H9 (cell line): ENCODE measurements at regions not wholly inside any gene's neighbourhood (a gene's known extent, or its start where the extent isn't known, plus 50 kb on each side); places are given as distances from the start of the nearest gene placed in this dataset.

Experiments used
- DNase-seq: peaks from one replicate; pipeline ENCODE4 v3.0.0-alpha.2; 2017
- H2AFZ ChIP-seq: one replicate; pipeline ENCODE4 v1.6.1; 2013; ENCODE audit warnings: mild to moderate bottlenecking, low read length, control low read depth, moderate library complexity
- H2AK5ac ChIP-seq: 2 replicates; pipeline ENCODE4 v1.6.1; 2013; ENCODE audit warnings: low read length, control low read depth, mixed read lengths; ENCODE audit not compliant: insufficient read length
- H2BK120ac ChIP-seq: one replicate; pipeline ENCODE4 v1.6.1; 2013; ENCODE audit warnings: low read depth, mild to moderate bottlenecking, low read length, control low read depth, inconsistent platforms; ENCODE audit not compliant: poor library complexity, severe bottlenecking
- H2BK12ac ChIP-seq: 2 replicates; pipeline ENCODE4 v1.6.1; 2013; ENCODE audit warnings: low read length, control low read depth, mixed read lengths, low read depth; ENCODE audit not compliant: insufficient read length
- H2BK15ac ChIP-seq: 2 replicates; pipeline ENCODE4 v1.6.1; 2013; ENCODE audit warnings: low read depth, low read length, control low read depth
- H2BK20ac ChIP-seq: one replicate; pipeline ENCODE4 v1.6.1; 2013; ENCODE audit warnings: low read depth, mild to moderate bottlenecking, low read length, control low read depth, inconsistent platforms; ENCODE audit not compliant: poor library complexity, severe bottlenecking
- H2BK5ac ChIP-seq: 2 replicates; pipeline ENCODE4 v1.6.1; 2013; ENCODE audit warnings: low read length, control low read depth, mixed read lengths; ENCODE audit not compliant: insufficient read length
- H3K14ac ChIP-seq: 2 replicates; pipeline ENCODE4 v1.6.1; 2013; ENCODE audit warnings: low read length, control low read depth; ENCODE audit not compliant: insufficient read depth
- H3K18ac ChIP-seq: 2 replicates; pipeline ENCODE4 v1.6.1; 2013; ENCODE audit warnings: low read depth, mild to moderate bottlenecking, mixed read lengths, low read length, control low read depth; ENCODE audit not compliant: insufficient read length
- H3K23ac ChIP-seq: 2 replicates; pipeline ENCODE4 v1.6.1; 2013; ENCODE audit warnings: low read length, control low read depth, mixed read lengths, low read depth; ENCODE audit not compliant: insufficient read length
- H3K23me2 ChIP-seq: 2 replicates; pipeline ENCODE4 v1.6.1; 2013; ENCODE audit warnings: low read depth, mild to moderate bottlenecking, mixed read lengths, low read length, control low read depth; ENCODE audit not compliant: insufficient read length, poor library complexity, severe bottlenecking
- H3K27ac ChIP-seq: 2 replicates; pipeline ENCODE4 v1.5.1; 2013; ENCODE audit warnings: low read length, control low read depth, mixed read lengths, low read depth; ENCODE audit not compliant: insufficient read length
- H3K27me3 ChIP-seq: 2 replicates; pipeline ENCODE4 v1.6.1; 2013; ENCODE audit warnings: low read length, control low read depth, inconsistent platforms; ENCODE audit not compliant: insufficient read depth
- H3K4ac ChIP-seq: 2 replicates; pipeline ENCODE4 v1.6.1; 2013; ENCODE audit warnings: low read depth, mild to moderate bottlenecking, control low read depth, inconsistent platforms, low read length, moderate library complexity
- H3K4me1 ChIP-seq: 2 replicates; pipeline ENCODE4 v1.6.1; 2013; ENCODE audit warnings: low read length, control low read depth, inconsistent platforms; ENCODE audit not compliant: insufficient read depth
- H3K4me2 ChIP-seq: 2 replicates; pipeline ENCODE4 v1.6.1; 2013; ENCODE audit warnings: low read length, control low read depth, mixed read lengths; ENCODE audit not compliant: insufficient read length, insufficient read depth
- H3K56ac ChIP-seq: 2 replicates; pipeline ENCODE4 v1.6.1; 2013; ENCODE audit warnings: low read depth, mild to moderate bottlenecking, mixed read lengths, low read length, control low read depth; ENCODE audit not compliant: insufficient read length
- H3K79me1 ChIP-seq: 2 replicates; pipeline ENCODE4 v1.6.1; 2013; ENCODE audit warnings: low read depth, mild to moderate bottlenecking, moderate library complexity, low read length, control low read depth, inconsistent platforms; ENCODE audit not compliant: insufficient read depth, poor library complexity, severe bottlenecking
- H3K79me2 ChIP-seq: 2 replicates; pipeline ENCODE4 v1.6.1; 2013; ENCODE audit warnings: low read length, control low read depth, inconsistent platforms; ENCODE audit not compliant: insufficient read depth
- H3K9ac ChIP-seq: 2 replicates; pipeline ENCODE4 v1.6.1; 2013; ENCODE audit warnings: low read length, control low read depth, mixed read lengths; ENCODE audit not compliant: insufficient read length; ENCODE audit errors: extremely low read depth
- H3K9me3 ChIP-seq: one replicate; pipeline ENCODE4 v1.6.1; 2013; ENCODE audit warnings: low read depth, low read length, inconsistent platforms; ENCODE audit not compliant: control insufficient read depth
- H3T11ph ChIP-seq: one replicate; pipeline ENCODE4 v1.6.1; 2013; ENCODE audit warnings: mild to moderate bottlenecking, low read length, control low read depth, inconsistent platforms
- H4K20me1 ChIP-seq: one replicate; pipeline ENCODE4 v1.6.1; 2013; ENCODE audit not compliant: control insufficient read depth, insufficient read length, insufficient read depth
- H4K5ac ChIP-seq: 2 replicates; pipeline ENCODE4 v1.6.1; 2013; ENCODE audit warnings: low read depth, mild to moderate bottlenecking, mixed read lengths, low read length, control low read depth; ENCODE audit not compliant: insufficient read length
- H4K8ac ChIP-seq: replicated peaks from 2 replicates; pipeline ENCODE4 v1.6.1; 2013; ENCODE audit warnings: low read length, control low read depth, mixed read lengths, low read depth; ENCODE audit not compliant: insufficient read length
- H4K91ac ChIP-seq: 2 replicates; pipeline ENCODE4 v1.6.1; 2013; ENCODE audit warnings: low read depth, mild to moderate bottlenecking, moderate library complexity, mixed read lengths, low read length, control low read depth; ENCODE audit not compliant: insufficient read length
- H3K27ac Mint-ChIP-seq, 3 experiments: 2 replicates in 2 of 3; 3 replicates in 1 of 3; pipeline ENCODE4 v1.8.0; 2020 to 2021; ENCODE audit warnings: mixed read lengths in 3 of 3, mild to moderate bottlenecking in 1 of 3, moderate library complexity in 1 of 3
- H3K27me3 Mint-ChIP-seq: 2 replicates; pipeline ENCODE4 v1.8.0; 2021; ENCODE audit warnings: low read depth, mild to moderate bottlenecking, moderate library complexity, mixed read lengths
- H3K36me3 Mint-ChIP-seq, 3 experiments: 2 replicates in 2 of 3; 3 replicates in 1 of 3; pipeline ENCODE4 v1.8.0; 2020 to 2021; ENCODE audit warnings: low read depth in 3 of 3, mixed read lengths in 3 of 3; ENCODE audit not compliant: insufficient read depth in 1 of 3
- H3K4me1 Mint-ChIP-seq, 2 experiments: 2 replicates each; pipeline ENCODE4 v1.8.0; 2020; ENCODE audit warnings: mixed read lengths in 2 of 2
- H3K4me3 Mint-ChIP-seq, 2 experiments: 2 replicates in 1 of 2; 3 replicates in 1 of 2; pipeline ENCODE4 v1.8.0; 2020 to 2021; ENCODE audit warnings: mild to moderate bottlenecking in 2 of 2, mixed read lengths in 2 of 2, moderate library complexity in 1 of 2
- H3K9me3 Mint-ChIP-seq, 2 experiments: 2 replicates in 1 of 2; 3 replicates in 1 of 2; pipeline ENCODE4 v1.8.0; 2020; ENCODE audit warnings: mild to moderate bottlenecking in 2 of 2, mixed read lengths in 2 of 2, moderate library complexity in 1 of 2
- WGBS: extraction: QIAGEN DNeasy Blood & Tissue Kit; methylation state at CpG from one replicate; pipeline ENCODE4 v1.1.7; 2013; ENCODE audit warnings: missing lambda C conversion rate, low lambda C conversion rate, mixed read lengths; ENCODE audit not compliant: insufficient read length; ENCODE audit errors: extremely low coverage; 5-methylcytosine and 5-hydroxymethylcytosine counted together
- TF ChIP-seq, protein P1 (sequence below): fragments of 200-600 bp; sonication (generic); conservative IDR thresholded peaks from 3 replicates; pipeline ENCODE4 v1.8.0; 2021; ENCODE audit warnings: antibody characterized with exemption, mild to moderate bottlenecking

DNA sequence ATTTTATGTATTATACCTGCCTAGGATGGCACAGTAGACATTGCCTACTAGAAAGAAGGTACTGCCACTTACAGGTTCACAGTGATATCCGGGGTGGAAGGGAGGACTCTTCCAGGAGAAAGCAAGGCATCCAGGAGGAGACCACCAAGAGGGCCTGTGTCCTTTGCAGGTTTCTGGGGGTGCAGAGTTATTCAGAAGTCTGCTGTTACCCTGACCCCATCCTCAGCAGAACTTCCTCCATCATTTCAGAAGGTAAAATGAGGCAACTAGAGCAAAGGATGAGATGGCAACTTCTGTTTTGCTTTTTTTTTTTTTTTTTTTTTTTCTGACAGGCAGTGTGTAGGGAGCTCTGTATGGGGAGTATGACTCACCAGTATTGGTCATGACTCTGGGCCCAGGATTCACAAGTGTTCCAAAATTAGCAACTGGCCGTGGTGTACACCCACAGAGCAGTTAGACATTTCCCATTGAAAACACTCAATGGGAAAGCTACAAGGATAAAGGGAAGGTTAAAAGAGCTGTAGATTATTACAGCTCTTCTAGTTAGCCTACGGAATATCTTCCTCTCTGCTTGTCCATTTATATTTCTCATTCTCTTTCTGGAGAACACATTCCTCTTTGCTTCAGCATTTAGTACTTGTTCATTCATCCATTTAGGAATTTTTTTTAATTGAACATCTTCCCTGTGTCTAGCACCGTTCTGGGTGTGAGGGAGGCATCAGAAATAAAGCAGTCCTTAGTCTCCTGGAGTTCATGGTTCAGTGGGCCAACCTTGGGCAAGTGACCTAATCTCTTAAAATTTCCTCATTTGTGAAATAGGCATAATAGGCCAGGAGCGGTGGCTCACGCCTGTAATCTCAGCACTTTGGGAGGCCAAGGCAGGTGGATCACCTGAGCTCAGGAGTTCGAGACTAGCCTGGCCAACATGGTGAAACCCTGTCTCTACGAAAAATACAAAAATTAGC, 50.5 kb upstream of the PPP2R5A start:
- no peak overlapping the region for H2AFZ ChIP-seq
- H4K20me1 ChIP-seq: no peaks in the 10 kb centered on the region
- no peak overlapping the region for H3K23ac ChIP-seq
- Mint-ChIP-seq H3K27ac (no peak overlapping the region), H3K9me3 (no peaks in the 10 kb centered on the region; a peak in 1 of 5 replicates), H3K4me1 (no peaks in the 10 kb centered on the region; a peak in 1 of 4 replicates), H3K27me3 (no peaks in the 10 kb centered on the region; the same call in 1 of the 2 replicates), H3K36me3 (no peaks in the 10 kb centered on the region), H3K4me3 (no peak overlapping the region)
- no peak overlapping the region for H2BK20ac ChIP-seq
- TF ChIP-seq, protein P1, sequence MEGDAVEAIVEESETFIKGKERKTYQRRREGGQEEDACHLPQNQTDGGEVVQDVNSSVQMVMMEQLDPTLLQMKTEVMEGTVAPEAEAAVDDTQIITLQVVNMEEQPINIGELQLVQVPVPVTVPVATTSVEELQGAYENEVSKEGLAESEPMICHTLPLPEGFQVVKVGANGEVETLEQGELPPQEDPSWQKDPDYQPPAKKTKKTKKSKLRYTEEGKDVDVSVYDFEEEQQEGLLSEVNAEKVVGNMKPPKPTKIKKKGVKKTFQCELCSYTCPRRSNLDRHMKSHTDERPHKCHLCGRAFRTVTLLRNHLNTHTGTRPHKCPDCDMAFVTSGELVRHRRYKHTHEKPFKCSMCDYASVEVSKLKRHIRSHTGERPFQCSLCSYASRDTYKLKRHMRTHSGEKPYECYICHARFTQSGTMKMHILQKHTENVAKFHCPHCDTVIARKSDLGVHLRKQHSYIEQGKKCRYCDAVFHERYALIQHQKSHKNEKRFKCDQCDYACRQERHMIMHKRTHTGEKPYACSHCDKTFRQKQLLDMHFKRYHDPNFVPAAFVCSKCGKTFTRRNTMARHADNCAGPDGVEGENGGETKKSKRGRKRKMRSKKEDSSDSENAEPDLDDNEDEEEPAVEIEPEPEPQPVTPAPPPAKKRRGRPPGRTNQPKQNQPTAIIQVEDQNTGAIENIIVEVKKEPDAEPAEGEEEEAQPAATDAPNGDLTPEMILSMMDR: no peak
- H3K27ac ChIP-seq: no peak overlapping the region
- H2BK15ac ChIP-seq: no peak overlapping the region
- H3K56ac ChIP-seq: no peak overlapping the region
- no peak overlapping the region for H3K18ac ChIP-seq
- no peak overlapping the region for H4K91ac ChIP-seq
- H3K4me2 ChIP-seq: no peak overlapping the region
- H3K14ac ChIP-seq: no peak overlapping the region
- H4K5ac ChIP-seq: no peak overlapping the region
- no peaks in the 10 kb centered on the region for H3K9me3 ChIP-seq
- H3K23me2 ChIP-seq: no peaks in the 10 kb centered on the region
- no peak overlapping the region for H3K4ac ChIP-seq
- H3K9ac ChIP-seq: no peak overlapping the region
- no peaks in the 10 kb centered on the region for H3K4me1 ChIP-seq
- H2BK12ac ChIP-seq: no peak overlapping the region
- H2AK5ac ChIP-seq: no peak overlapping the region
- no peak overlapping the region for H3T11ph ChIP-seq
- H3K79me1 ChIP-seq: no peaks in the 10 kb centered on the region
- H2BK5ac ChIP-seq: no peak overlapping the region
- no CpG with 5 or more reads among the region's 8 CpGs for WGBS
- no peaks in the 10 kb centered on the region for H3K27me3 ChIP-seq
- H3K79me2 ChIP-seq: no peaks in the 10 kb centered on the region
- H4K8ac ChIP-seq: no peak overlapping the region
- DNase-seq: no peak
- H2BK120ac ChIP-seq: no peak overlapping the region
